HepG2 (cell line): ENCODE measurements at regions not wholly inside any gene's neighbourhood (a gene's known extent, or its start where the extent isn't known, plus 50 kb on each side); places are given as distances from the start of the nearest gene placed in this dataset.

Experiments
- ATAC-seq: fragments of 200-7000 bp; cut with Tn5 transposase; 3 replicates; pipeline ENCODE4 v1.9.1; 2020; ENCODE audit warnings: mild to moderate bottlenecking, moderate library complexity
- BruUV-seq: library from RNA; stranded (reverse); fragments of 400-500 nt; replicated peaks from 2 replicates; lab custom pipeline; 2021; lab: Mats Ljungman, UMichigan
- CTCF ChIA-PET: fragments of 300-600 bp; formaldehyde crosslinking; extraction: SDS; loops from one replicate; lab custom pipeline; 2021; ENCODE audit warnings: low total read pairs, inconsistent platforms, low intra/inter-chr PET ratio; lab: Yijun Ruan, JAX
- POLR2A ChIA-PET: fragments of 350-600 bp; sonication (Branson Sonifier 250); formaldehyde crosslinking; loops from one replicate; lab custom pipeline; 2020; ENCODE audit warnings: antibody characterized with exemption, inconsistent platforms; lab: Yijun Ruan, JAX
- DNase-seq: peaks from one replicate; pipeline ENCODE4 v3.0.0-alpha.2; 2015; ENCODE audit warnings: low spot score
- FAIRE-seq: peaks from 3 replicates; lab custom pipeline; 2011; peaks lifted over from hg19 to GRCh38; lab: Jason Lieb, UNC
- H2AFZ ChIP-seq: one replicate; pipeline ENCODE4 v1.6.1; 2011; ENCODE audit warnings: low read length, inconsistent platforms
- H3K27ac ChIP-seq: fragments of 300-600 bp; 3 replicates; pipeline ENCODE4 v1.8.0; 2011; ENCODE audit warnings: mixed run types, mild to moderate bottlenecking, mixed read lengths, low read length, inconsistent platforms; ENCODE audit not compliant: insufficient read depth; ENCODE audit errors: extremely low read length
- H3K27me3 ChIP-seq, 2 experiments: fragments of 200-600 bp in 1 of 2; 2 replicates in 1 of 2; 3 replicates in 1 of 2; pipeline versions ENCODE4 v1.6.0 to v1.8.0; 2011; ENCODE audit warnings: low read length in 2 of 2, mild to moderate bottlenecking in 2 of 2, moderate library complexity in 2 of 2, inconsistent platforms in 1 of 2; ENCODE audit not compliant: insufficient read depth in 2 of 2, control insufficient read depth in 1 of 2
- H3K36me3 ChIP-seq, 2 experiments: fragments of 200-600 bp in 1 of 2; replicated peaks in 1 of 2; 2 replicates in 1 of 2; 3 replicates in 1 of 2; pipeline versions ENCODE4 v1.5.1 to v1.8.0; 2011; ENCODE audit warnings: low read length in 2 of 2, inconsistent platforms in 1 of 2; ENCODE audit not compliant: insufficient read depth in 2 of 2, control insufficient read depth in 1 of 2
- H3K4me1 ChIP-seq: 2 replicates; pipeline ENCODE4 v1.5.1; 2012; ENCODE audit warnings: low read length, inconsistent platforms; ENCODE audit not compliant: insufficient read depth
- H3K4me2 ChIP-seq: 2 replicates; pipeline ENCODE4 v1.6.0; 2011; ENCODE audit warnings: low read depth, low read length, inconsistent platforms
- H3K4me3 ChIP-seq, 3 experiments: fragments of 200-600 bp in 1 of 3; sonication (generic), shearing (Covaris generic) in 1 of 3; replicated peaks in 1 of 3; 2 replicates each; pipeline ENCODE4 v1.5.1; 2011 to 2016; ENCODE audit warnings: low read length in 3 of 3, inconsistent platforms in 2 of 3, low read depth in 2 of 3, mild to moderate bottlenecking in 2 of 3, control low read depth in 1 of 3, mixed read lengths in 1 of 3; ENCODE audit not compliant: insufficient read depth in 1 of 3
- H3K79me2 ChIP-seq: one replicate; pipeline ENCODE4 v1.6.1; 2011; ENCODE audit warnings: low read length, inconsistent platforms; ENCODE audit not compliant: insufficient read depth
- H3K9ac ChIP-seq: 2 replicates; pipeline ENCODE4 v1.6.0; 2011; ENCODE audit warnings: mild to moderate bottlenecking, low read depth, low read length, inconsistent platforms; ENCODE audit not compliant: insufficient read depth
- H3K9me3 ChIP-seq: 2 replicates; pipeline ENCODE4 v1.5.1; 2012; ENCODE audit warnings: mild to moderate bottlenecking, low read length
- H4K20me1 ChIP-seq: 2 replicates; pipeline ENCODE4 v1.6.0; 2011; ENCODE audit warnings: inconsistent platforms, mild to moderate bottlenecking, low read length, moderate library complexity; ENCODE audit not compliant: insufficient read depth
- ARID2 ChIP-seq: sonication (generic); formaldehyde crosslinking; IDR thresholded peaks from 2 replicates; pipeline ENCODE4 v1.8.1; 2022; ENCODE audit warnings: mild to moderate bottlenecking, missing genetic modification reagents, borderline replicate concordance
- ARID3A ChIP-seq: IDR thresholded peaks from 2 replicates; pipeline ENCODE4 v1.6.1; 2012; ENCODE audit warnings: low read depth, low read length, improper control_type of control experiment
- KMT2A ChIP-seq: sonication (generic); formaldehyde crosslinking; IDR thresholded peaks from 2 replicates; pipeline ENCODE4 v1.4.0; 2020; ENCODE audit warnings: missing genetic modification reagents
- MZF1 ChIP-seq: sonication (generic); formaldehyde crosslinking; IDR thresholded peaks from 2 replicates; pipeline ENCODE4 v1.8.1; 2023; ENCODE audit warnings: mild to moderate bottlenecking, missing genetic modification reagents, borderline replicate concordance
- REST ChIP-seq, 2 experiments: IDR thresholded peaks; 2 replicates each; pipeline ENCODE4 v1.6.1; 2011 to 2012; ENCODE audit warnings: low read length in 2 of 2, borderline replicate concordance in 1 of 2, low read depth in 1 of 2, mild to moderate bottlenecking in 1 of 2, moderate library complexity in 1 of 2
- STAG1 ChIP-seq: sonication (generic); formaldehyde crosslinking; IDR thresholded peaks from 2 replicates; pipeline ENCODE4 v1.4.0; 2020; ENCODE audit warnings: missing genetic modification reagents
- ZNF607 ChIP-seq: sonication (generic); formaldehyde crosslinking; IDR thresholded peaks from 2 replicates; pipeline ENCODE4 v1.5.1; 2020; ENCODE audit warnings: missing genetic modification reagents, mild to moderate bottlenecking, borderline replicate concordance
- ZNF609 ChIP-seq: sonication (generic); formaldehyde crosslinking; IDR thresholded peaks from 2 replicates; pipeline ENCODE4 v1.4.0; 2020; ENCODE audit warnings: mild to moderate bottlenecking, missing genetic modification reagents, borderline replicate concordance
- ZNF761 ChIP-seq: sonication (generic); formaldehyde crosslinking; conservative IDR thresholded peaks from 2 replicates; pipeline ENCODE4 v1.4.0; 2020; ENCODE audit warnings: mild to moderate bottlenecking, missing genetic modification reagents
- WGBS: methylation state at CpG from one replicate; pipeline ENCODE4 v1.1.6; 2017; ENCODE audit warnings: low lambda C conversion rate; 5-methylcytosine and 5-hydroxymethylcytosine counted together
- in situ Hi-C: cut with HindIII; loops from 2 replicates; pipeline ENCODE4 v1.10.0; 2017; ENCODE audit warnings: low pct_unique_long_range_greater_than_20kb; ENCODE audit not compliant: extremely low pct_ligation_motif_present
- intact Hi-C: fragments of 100-400 bp; cut with micrococcal nuclease; formaldehyde crosslinking; loops from one replicate; pipeline ENCODE4 v1.10.0; 2022; ENCODE audit not compliant: unreplicated experiment

GRCh38 chr1:57612833-57613232, 189.0 kb upstream of the DAB1 start:
- BruUV-seq = no TSS peak
- intact Hi-C loops (loop anchor here (5.0 kb wide), 1 partner anchor 124 kb away; no protein-coding TSS in a partner anchor), in situ Hi-C loops (no loop called here)

GRCh38 chr1:57605933-57606332, 182.1 kb upstream of the DAB1 start:
- Histone ChIP-seq H3K4me2 (no peak overlapping the region), H2AFZ (no peak overlapping the region), H3K9me3 (no peaks in the 10 kb centered on the region), H3K9ac (no peak overlapping the region), H3K27ac (no peak overlapping the region), H3K4me3 (no peak overlapping the region), H3K27me3 (no peaks in the 10 kb centered on the region), H3K36me3 (no peaks in the 10 kb centered on the region), H3K79me2 (no peaks in the 10 kb centered on the region), H3K4me1 (no peaks in the 10 kb centered on the region), H4K20me1 (no peaks in the 10 kb centered on the region)
- no peak for FAIRE-seq
- no TSS peak for BruUV-seq
- 72% methylated on average over 8 of the region's 8 CpGs for WGBS
- POLR2A ChIA-PET = no interaction called here
- no peak for ATAC-seq
- intact Hi-C loops (no loop called here), in situ Hi-C loops (no loop called here)
- CTCF ChIA-PET = no interaction called here
- no peak for DNase-seq
- TF ChIP-seq KMT2A (CRISPR knock-in tag) = no peak
- no peak for TF ChIP-seq ZNF607 (CRISPR knock-in tag)
- no peak for TF ChIP-seq REST (IDR thresholded peaks at IDR 0.05; ENCODE audit: borderline replicate concordance in 1 of 2, low read depth in 1 of 2, low read length in 2 of 2)
- no peak for TF ChIP-seq ZNF761 (CRISPR knock-in tag)
- TF ChIP-seq ARID3A = no peak
- no peak for TF ChIP-seq MZF1 (CRISPR knock-in tag)
- TF ChIP-seq ZNF609 (CRISPR knock-in tag) = no peak

More at GRCh38 chr1:57612833-57613232, 189.0 kb upstream of the DAB1 start:
- no peak for FAIRE-seq
- Histone ChIP-seq H3K4me1 (no peaks in the 10 kb centered on the region), H3K9me3 (no peaks in the 10 kb centered on the region), H3K9ac (no peak overlapping the region), H3K4me2 (no peak overlapping the region), H3K79me2 (no peaks in the 10 kb centered on the region), H3K36me3 (no peaks in the 10 kb centered on the region), H3K4me3 (no peak overlapping the region), H3K27ac (no peak overlapping the region), H2AFZ (no peak overlapping the region)
- DNase-seq = no peak
- POLR2A ChIA-PET = no interaction called here
- no peak for TF ChIP-seq ARID2 (CRISPR knock-in tag)
- no peak for TF ChIP-seq STAG1 (CRISPR knock-in tag)
- TF ChIP-seq, all 625 proteins: peak for 0
- ATAC-seq = no peak
- CTCF ChIA-PET = no interaction called here
- H3K27me3 ChIP-seq = no peaks in the 10 kb centered on the region
- H4K20me1 ChIP-seq = no peaks in the 10 kb centered on the region
- 0% methylated on average over 2 of the region's 2 CpGs for WGBS
